GM21717 (cell line): ENCODE measurements at regions not wholly inside any gene's neighbourhood (a gene's known extent, or its start where the extent isn't known, plus 50 kb on each side); places are given as distances from the start of the nearest gene placed in this dataset.

ENCODE experiments used
- ATAC-seq: cut with Tn5 transposase; IDR thresholded peaks from one replicate; pipeline ENCODE4 v1.9.1; 2021; ENCODE audit warnings: mild to moderate bottlenecking, moderate library complexity; ENCODE audit not compliant: unreplicated experiment

GRCh38 chr7:140242057-140243031 lies 65.6 kb upstream of the KDM7A start:
- ATAC-seq: peak; percentile 59

- no peak for ATAC-seq
Observed at GRCh38 chr7:140239653-140239935, 62.8 kb upstream of the KDM7A start.

GRCh38 chr7:140238778-140239652 lies 62.2 kb upstream of the KDM7A start:
- no peak for ATAC-seq

DNA sequence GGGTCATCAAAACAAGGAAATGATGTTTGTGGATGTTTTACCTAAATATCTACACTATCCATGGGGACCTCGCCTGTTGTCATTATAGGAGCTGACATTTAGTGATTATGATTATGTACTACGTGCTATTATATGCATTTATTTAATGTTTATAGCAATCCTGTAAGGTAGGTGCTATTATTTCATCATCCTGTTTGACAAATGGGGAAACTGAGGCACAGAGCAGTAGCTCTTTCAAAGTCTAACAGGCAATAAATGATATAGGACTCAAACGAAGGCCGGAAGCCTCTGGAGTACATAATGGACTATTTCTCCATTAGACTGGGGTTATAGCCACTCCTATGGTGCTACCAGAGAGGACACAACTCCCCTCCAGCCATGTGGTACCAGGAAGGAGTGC lies 60.6 kb upstream of the KDM7A start:
- ATAC-seq: no peak

DNA sequence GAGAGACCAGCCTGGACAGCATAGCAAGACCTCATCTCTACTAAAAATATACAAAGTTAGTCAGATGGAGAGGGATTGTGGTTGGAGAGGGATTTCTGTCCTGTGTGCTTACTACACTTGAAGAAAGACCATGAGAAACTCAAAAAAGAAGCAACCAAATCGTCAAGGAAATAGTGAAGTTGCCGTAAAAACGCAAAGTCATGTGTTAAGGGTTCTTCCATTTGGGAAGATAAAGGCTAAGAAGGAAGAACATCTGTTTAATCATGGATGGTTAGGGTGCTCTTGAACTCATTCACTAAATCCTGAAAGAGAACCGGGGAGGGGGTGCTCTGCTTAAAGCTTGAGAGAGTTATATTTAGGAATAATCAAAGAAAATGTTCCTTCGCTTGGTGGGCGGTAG lies 59.8 kb upstream of the KDM7A start:
- no peak for ATAC-seq

DNA sequence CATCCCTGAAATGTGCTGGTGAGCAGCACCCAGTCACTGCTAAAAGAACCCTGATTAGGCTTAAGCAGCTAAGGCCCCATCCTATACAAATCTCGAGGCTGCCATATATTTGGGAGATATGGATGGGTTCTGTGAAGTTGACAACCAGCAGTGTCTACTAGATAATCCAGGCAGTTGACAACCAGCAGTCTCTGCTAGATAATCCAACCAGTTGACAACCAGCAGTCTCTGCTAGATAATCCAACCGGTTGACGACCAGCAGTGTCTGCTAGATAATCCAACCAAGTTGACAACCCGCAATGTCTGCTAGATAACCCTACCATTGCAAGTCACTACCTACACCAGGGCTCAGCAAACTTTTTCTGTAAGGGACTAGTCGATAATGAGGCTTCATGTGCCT lies 58.3 kb upstream of the KDM7A start:
- no peak for ATAC-seq

DNA sequence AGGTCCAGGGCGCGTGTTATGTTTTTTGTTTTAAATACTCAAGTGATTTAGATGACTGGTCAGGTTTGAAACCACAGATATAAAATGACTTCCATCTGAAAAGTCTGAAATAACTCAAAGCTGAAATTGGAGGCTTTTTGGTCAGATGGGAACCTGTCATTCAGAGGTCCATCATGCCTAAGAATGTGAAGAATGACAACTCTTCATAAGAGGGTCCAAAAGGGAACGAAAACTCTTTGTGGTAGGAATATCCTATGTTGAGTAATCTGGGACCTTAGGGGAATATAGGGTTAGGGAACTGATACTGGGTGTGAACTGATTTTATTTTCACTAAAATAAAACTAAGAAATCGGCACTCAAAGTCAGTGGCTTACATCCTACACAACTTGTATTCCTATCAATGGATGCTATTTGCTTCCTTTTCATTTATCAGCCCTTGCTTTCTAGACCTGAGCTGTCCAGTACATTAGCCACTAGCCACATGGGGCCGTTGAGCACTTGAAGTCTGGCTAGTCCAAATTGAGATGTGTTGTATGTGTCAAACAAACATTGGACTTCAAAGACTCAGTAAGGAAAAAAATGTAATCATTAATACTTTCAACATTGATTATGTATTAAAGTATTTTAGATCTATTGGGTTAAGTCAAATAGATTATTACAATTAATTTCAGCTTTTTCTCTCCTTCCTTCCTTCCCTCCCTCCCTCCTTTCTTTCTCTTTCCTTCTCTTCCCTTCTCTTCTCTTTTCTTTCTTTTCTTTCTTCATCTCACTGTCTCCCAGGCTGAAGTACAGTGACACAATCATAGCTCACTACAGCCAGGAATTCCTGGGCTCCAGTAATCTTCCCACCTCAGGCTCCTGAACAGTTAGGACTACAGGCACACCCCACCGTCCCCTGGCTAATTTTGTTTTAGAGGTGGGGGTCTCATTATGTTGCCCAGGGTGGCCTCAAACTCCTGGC lies 56.5 kb upstream of the KDM7A start:
- ATAC-seq: peak; percentile 50

GRCh38 chr7:140231771-140232491 lies 55.1 kb upstream of the KDM7A start:
- ATAC-seq: no peak

DNA sequence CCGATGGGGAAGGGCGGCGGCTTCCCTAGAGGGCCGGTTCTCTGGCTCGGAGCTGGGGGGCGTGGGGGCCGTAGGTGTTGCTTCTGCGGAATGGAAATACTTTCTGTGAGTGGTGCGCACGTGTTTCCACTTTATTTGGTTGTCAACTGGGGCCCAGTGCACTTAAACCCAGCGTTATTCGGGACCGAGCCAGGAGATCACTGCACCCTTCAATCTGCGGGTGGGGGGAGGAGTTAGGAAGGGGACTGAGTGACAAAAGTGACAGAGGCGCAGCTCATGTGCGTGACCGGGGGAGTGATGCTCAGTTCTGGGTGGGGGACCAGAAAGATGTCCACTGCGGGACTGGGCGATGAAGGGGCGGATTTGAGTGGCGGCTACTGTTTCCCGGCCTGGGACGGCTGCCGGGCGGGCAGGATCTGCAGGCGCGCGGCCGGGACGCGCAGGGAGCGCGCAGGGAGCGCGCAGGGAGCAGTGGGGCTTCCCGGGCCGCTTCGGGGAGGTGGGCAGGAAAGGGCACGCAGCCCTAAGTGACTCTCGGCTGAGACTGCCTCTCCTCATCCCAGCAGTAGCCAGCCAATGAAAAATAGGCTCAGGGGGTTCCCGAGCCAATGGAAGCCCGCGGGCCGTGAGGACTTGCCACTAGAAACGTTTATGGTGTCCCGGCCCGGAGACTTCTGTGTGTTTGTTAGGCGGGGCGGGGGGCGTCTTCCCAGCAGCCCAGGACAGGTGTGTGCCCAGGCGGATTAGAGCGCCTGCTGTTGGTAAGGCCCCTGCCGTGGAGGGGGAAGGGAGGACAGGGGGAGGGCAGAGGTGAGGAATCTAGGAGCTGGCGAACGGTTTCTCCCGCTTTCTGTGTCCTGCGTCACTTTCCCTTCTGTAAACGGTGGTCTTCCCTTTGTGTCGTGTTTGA lies 54.3 kb upstream of the KDM7A start:
- ATAC-seq: no peak

DNA sequence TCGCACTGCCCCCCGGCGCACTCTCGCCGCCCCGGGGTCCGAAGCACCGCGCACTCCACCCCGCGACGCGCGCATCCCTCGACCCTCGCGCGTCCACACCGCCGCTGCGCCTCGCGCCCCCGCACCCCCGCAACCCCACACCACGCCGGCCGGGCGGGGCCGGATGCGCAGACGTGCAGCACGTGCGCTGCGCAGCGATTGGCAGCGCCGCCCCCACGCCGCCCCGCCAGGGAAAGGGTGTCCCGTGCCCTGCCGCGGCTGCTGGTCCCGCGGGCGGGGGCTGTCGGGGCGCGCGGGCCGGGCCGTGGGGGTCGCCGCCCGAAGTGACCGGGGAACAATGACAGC lies 53.7 kb upstream of the KDM7A start:
- ATAC-seq: no peak

DNA sequence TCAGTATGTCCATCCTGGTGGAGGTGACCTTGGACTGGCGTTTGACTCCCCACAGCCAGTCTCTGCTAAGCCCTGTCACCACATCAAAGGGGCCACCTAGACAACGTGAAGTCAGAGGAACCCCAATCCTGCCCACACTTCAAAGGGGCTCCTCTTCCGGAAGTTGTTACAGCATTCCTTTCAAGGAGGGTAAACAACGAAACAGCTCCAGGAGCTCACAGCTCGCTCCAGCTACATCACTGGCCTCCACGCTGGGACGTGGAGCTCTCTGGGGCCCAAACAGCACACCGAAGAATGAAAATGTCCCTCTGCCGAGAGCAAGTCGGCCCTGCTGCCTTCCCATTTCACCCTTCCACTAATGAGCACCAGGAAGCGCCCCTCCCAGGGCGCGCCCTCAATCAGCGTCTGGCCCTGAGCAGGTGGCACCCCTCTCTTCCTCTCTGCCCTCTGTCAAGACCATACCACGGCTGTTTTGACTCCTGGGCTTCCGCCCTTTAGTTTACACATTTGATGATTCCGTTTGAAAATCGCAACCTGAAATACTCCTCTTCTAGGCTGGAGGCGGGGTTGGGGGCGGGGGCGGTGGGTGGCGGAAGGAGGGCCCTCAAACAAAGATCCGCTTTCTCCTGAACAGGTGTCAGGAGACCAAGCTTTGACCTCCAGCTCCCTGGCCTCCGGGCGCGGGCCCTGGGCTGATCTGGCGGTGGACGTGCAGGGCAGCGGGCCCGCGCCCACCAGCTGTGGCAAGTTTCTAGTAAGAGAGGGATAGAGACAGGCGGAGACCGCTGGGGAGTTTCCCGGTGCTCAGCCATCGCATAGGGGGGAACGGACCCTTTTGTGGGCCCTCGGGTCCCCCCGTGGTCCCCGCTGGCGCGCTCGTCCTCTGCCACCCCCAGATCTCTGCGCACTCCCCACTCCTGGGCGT lies 53.1 kb upstream of the KDM7A start:
- ATAC-seq: no peak

GRCh38 chr7:140229101-140229525 lies 52.3 kb upstream of the KDM7A start:
- ATAC-seq: no peak
